Neural progenitor cell (in vitro differentiated cells): ENCODE measurements at regions not wholly inside any gene's neighbourhood (a gene's known extent, or its start where the extent isn't known, plus 50 kb on each side); places are given as distances from the start of the nearest gene placed in this dataset.

Source experiments
- DNase-seq: peaks from one replicate; pipeline ENCODE4 v3.0.0-alpha.2; 2016; ENCODE audit warnings: low spot score
- H2AFZ ChIP-seq: fragments of 200-600 bp; sonication (generic); replicated peaks from 2 replicates; pipeline ENCODE4 v1.6.1; 2016; ENCODE audit warnings: antibody characterized with exemption
- H3F3A ChIP-seq: fragments of 200-600 bp; sonication (generic); 2 replicates; pipeline ENCODE4 v1.6.1; 2016; ENCODE audit warnings: antibody characterized with exemption, low read depth
- H3K27ac ChIP-seq: fragments of 200-600 bp; sonication (generic); 2 replicates; pipeline ENCODE4 v1.5.1; 2016; ENCODE audit warnings: mild to moderate bottlenecking
- H3K27me3 ChIP-seq: fragments of 200-600 bp; sonication (generic); 2 replicates; pipeline ENCODE4 v1.6.1; 2016; ENCODE audit warnings: mild to moderate bottlenecking, moderate library complexity
- H3K36me3 ChIP-seq: fragments of 200-600 bp; sonication (generic); 2 replicates; pipeline ENCODE4 v1.5.1; 2016
- H3K4me1 ChIP-seq: fragments of 200-600 bp; sonication (generic); 2 replicates; pipeline ENCODE4 v1.6.1; 2016; ENCODE audit warnings: mixed run types
- H3K4me2 ChIP-seq: fragments of 200-600 bp; sonication (generic); 2 replicates; pipeline ENCODE4 v1.6.1; 2016
- H3K4me3 ChIP-seq: fragments of 200-600 bp; sonication (generic); 2 replicates; pipeline ENCODE4 v1.5.1; 2016
- H3K79me2 ChIP-seq: fragments of 200-600 bp; sonication (generic); 2 replicates; pipeline ENCODE4 v1.6.1; 2016; ENCODE audit warnings: low read depth
- H3K9ac ChIP-seq: fragments of 200-600 bp; sonication (generic); 2 replicates; pipeline ENCODE4 v1.6.1; 2016
- H3K9me3 ChIP-seq: fragments of 200-600 bp; sonication (generic); 2 replicates; pipeline ENCODE4 v1.5.1; 2016; ENCODE audit warnings: low read depth
- H4K20me1 ChIP-seq: fragments of 200-600 bp; sonication (generic); 2 replicates; pipeline ENCODE4 v1.6.1; 2016; ENCODE audit warnings: low read depth
- H3K27ac Mint-ChIP-seq: 3 replicates; pipeline ENCODE4 v1.8.0; 2021; ENCODE audit warnings: mixed read lengths
- H3K27me3 Mint-ChIP-seq: 2 replicates; pipeline ENCODE4 v1.8.0; 2022; ENCODE audit warnings: low read depth, mild to moderate bottlenecking, inconsistent platforms, moderate library complexity, mixed read lengths; ENCODE audit not compliant: insufficient read depth
- H3K36me3 Mint-ChIP-seq: 3 replicates; pipeline ENCODE4 v1.8.0; 2021; ENCODE audit warnings: mixed read lengths
- H3K4me1 Mint-ChIP-seq: 3 replicates; pipeline ENCODE4 v1.8.0; 2021; ENCODE audit warnings: mixed read lengths
- H3K4me3 Mint-ChIP-seq: 3 replicates; pipeline ENCODE4 v1.8.0; 2021; ENCODE audit warnings: mild to moderate bottlenecking, moderate library complexity, mixed read lengths
- H3K9me3 Mint-ChIP-seq: 3 replicates; pipeline ENCODE4 v1.8.0; 2020; ENCODE audit warnings: mixed read lengths
- CTCF ChIP-seq: fragments of 200-600 bp; sonication (generic); IDR thresholded peaks from 2 replicates; pipeline ENCODE4 v1.5.1; 2017; ENCODE audit warnings: antibody characterized with exemption, mild to moderate bottlenecking
- EZH2 ChIP-seq: fragments of 200-600 bp; sonication (generic); IDR thresholded peaks from 2 replicates; pipeline ENCODE4 v1.6.1; 2017; ENCODE audit warnings: antibody characterized with exemption, mild to moderate bottlenecking, moderate library complexity
- EZH2phosphoT487 ChIP-seq: fragments of 200-600 bp; sonication (generic); IDR thresholded peaks from 2 replicates; pipeline ENCODE4 v1.6.1; 2017; ENCODE audit warnings: antibody characterized with exemption

GRCh38 chr17:34725725-34726124 lies 146.3 kb downstream of the TMEM132E start:
- no peak overlapping the region for H3K4me2 ChIP-seq
- no peak overlapping the region for H2AFZ ChIP-seq
- H3K9me3 Mint-ChIP-seq, result no peaks in the 10 kb centered on the region
- DNase-seq, result no peak
- no peaks in the 10 kb centered on the region for H4K20me1 ChIP-seq
- H3K27me3 Mint-ChIP-seq, result peaks cover 16% of the 10 kb centered on the region
- no peaks in the 10 kb centered on the region for H3K79me2 ChIP-seq
- no peaks in the 10 kb centered on the region for H3K9me3 ChIP-seq
- H3K36me3 ChIP-seq, result no peaks in the 10 kb centered on the region
- no peaks in the 10 kb centered on the region for H3K36me3 Mint-ChIP-seq
- no peak overlapping the region for H3K4me3 Mint-ChIP-seq
- H3K27me3 ChIP-seq, result peaks cover 5% of the 10 kb centered on the region
- H3K4me1 Mint-ChIP-seq, result no peaks in the 10 kb centered on the region
- no peak overlapping the region for H3K9ac ChIP-seq
- no peak overlapping the region for H3K4me3 ChIP-seq
- H3F3A ChIP-seq, result no peaks in the 10 kb centered on the region
- no peak overlapping the region for H3K27ac ChIP-seq
- no peak overlapping the region for H3K27ac Mint-ChIP-seq
- TF ChIP-seq EZH2phosphoT487 (no peak), EZH2 (no peak), CTCF (no peak)
- no peaks in the 10 kb centered on the region for H3K4me1 ChIP-seq

- no peak for DNase-seq
- no peaks in the 10 kb centered on the region for H3K79me2 ChIP-seq
- Mint-ChIP-seq H3K27ac (no peak overlapping the region), H3K4me1 (no peaks in the 10 kb centered on the region), H3K9me3 (no peaks in the 10 kb centered on the region), H3K4me3 (no peak overlapping the region), H3K27me3 (peaks cover 14% of the 10 kb centered on the region), H3K36me3 (no peaks in the 10 kb centered on the region)
- no peaks in the 10 kb centered on the region for H3K4me1 ChIP-seq
- no peak overlapping the region for H2AFZ ChIP-seq
- H3K4me2 ChIP-seq, result no peak overlapping the region
- no peak overlapping the region for H3K9ac ChIP-seq
- TF ChIP-seq EZH2, result no peak
- no peak for TF ChIP-seq EZH2phosphoT487
- no peaks in the 10 kb centered on the region for H4K20me1 ChIP-seq
- no peaks in the 10 kb centered on the region for H3K9me3 ChIP-seq
- H3K4me3 ChIP-seq, result no peak overlapping the region
- H3K27me3 ChIP-seq, result peaks cover 5% of the 10 kb centered on the region
- no peaks in the 10 kb centered on the region for H3K36me3 ChIP-seq
- H3F3A ChIP-seq, result no peaks in the 10 kb centered on the region
- no peak overlapping the region for H3K27ac ChIP-seq
Observed at GRCh38 chr17:34725008-34725407, 145.6 kb downstream of the TMEM132E start.

- Histone ChIP-seq H4K20me1 (no peaks in the 10 kb centered on the region), H3K4me3 (no peak overlapping the region), H3K27ac (no peak overlapping the region), H3K79me2 (no peaks in the 10 kb centered on the region), H3K27me3 (peaks cover 5% of the 10 kb centered on the region), H3K9ac (no peak overlapping the region), H3K4me1 (no peaks in the 10 kb centered on the region), H2AFZ (no peak overlapping the region), H3K36me3 (no peaks in the 10 kb centered on the region), H3K4me2 (no peak overlapping the region), H3K9me3 (no peaks in the 10 kb centered on the region), H3F3A (no peaks in the 10 kb centered on the region)
- Mint-ChIP-seq H3K27ac (no peak overlapping the region), H3K4me3 (no peak overlapping the region), H3K36me3 (no peaks in the 10 kb centered on the region), H3K27me3 (peaks cover 14% of the 10 kb centered on the region), H3K9me3 (no peaks in the 10 kb centered on the region), H3K4me1 (no peaks in the 10 kb centered on the region)
- DNase-seq, result no peak
- TF ChIP-seq EZH2phosphoT487 (no peak), EZH2 (no peak), CTCF (no peak)
Observed at GRCh38 chr17:34723875-34724274, 144.5 kb downstream of the TMEM132E start.

GRCh38 chr17:34721326-34721725 lies 141.9 kb downstream of the TMEM132E start:
- no peak for TF ChIP-seq CTCF
- no peak for TF ChIP-seq EZH2phosphoT487
- no peak for TF ChIP-seq EZH2
- no peak for DNase-seq
- Mint-ChIP-seq H3K4me3 (no peak overlapping the region), H3K27ac (no peak overlapping the region), H3K36me3 (no peaks in the 10 kb centered on the region), H3K4me1 (no peaks in the 10 kb centered on the region), H3K27me3 (peaks cover 11% of the 10 kb centered on the region), H3K9me3 (no peaks in the 10 kb centered on the region)
- Histone ChIP-seq H3K9ac (no peak overlapping the region), H3K4me3 (no peak overlapping the region), H2AFZ (no peak overlapping the region), H3K4me1 (no peaks in the 10 kb centered on the region), H3K27me3 (peaks cover 5% of the 10 kb centered on the region), H3F3A (no peaks in the 10 kb centered on the region), H3K79me2 (no peaks in the 10 kb centered on the region), H3K36me3 (no peaks in the 10 kb centered on the region), H3K4me2 (no peak overlapping the region), H3K9me3 (no peaks in the 10 kb centered on the region), H4K20me1 (no peaks in the 10 kb centered on the region), H3K27ac (no peak overlapping the region)
